ENCODE measurements at regions not wholly inside any gene's neighbourhood (a gene's known extent, or its start where the extent isn't known, plus 50 kb on each side); places are given as distances from the start of the nearest gene placed in this dataset.

GRCh38 chr3:162034368-162034767, 537.8 kb downstream of the OTOL1 start:
- Histone ChIP-seq H3K9ac (ENCODE audit: low read length) (no peak overlapping the region), H3K27me3 (ENCODE audit: insufficient read depth, low read length) (no peaks in the 10 kb centered on the region), H3K4me2 (ENCODE audit: low read length) (no peak overlapping the region), H3K9me2 (ENCODE audit: insufficient read depth) (no peaks in the 10 kb centered on the region), H3K79me2 (ENCODE audit: insufficient read depth, low read length) (no peaks in the 10 kb centered on the region), H3K9me3 (ENCODE audit: control insufficient read depth in 1 of 2, insufficient read depth in 1 of 2, low read depth in 1 of 2, low read length in 2 of 2) (no peaks in the 10 kb centered on the region), H3K36me3 (ENCODE audit: control insufficient read depth in 1 of 2, insufficient read depth in 2 of 2, low read length in 2 of 2) (no peaks in the 10 kb centered on the region; a peak in 1 of 4 replicates), H2AFZ (ENCODE audit: low read depth, low read length, poor library complexity, severe bottlenecking) (no peak overlapping the region), H3K27ac (ENCODE audit: low read depth, low read length) (no peak overlapping the region), H3K4me3 (replicated peaks in 1 of 2; ENCODE audit: low read depth in 1 of 2, low read length in 2 of 2) (no peak overlapping the region), H4K20me1 (ENCODE audit: insufficient read depth) (no peaks in the 10 kb centered on the region), H3K4me1 (ENCODE audit: control insufficient read depth in 1 of 2, insufficient read depth in 2 of 2, low read length in 2 of 2) (no peaks in the 10 kb centered on the region)
- ATAC-seq (no peak), DNase-seq (ENCODE audit: low read depth, low spot score) (no peak)
- intact Hi-C loops (cut with micrococcal nuclease) = no loop called here
- RAD21 ChIA-PET (ENCODE audit: low non-redundant PET in 1 of 2, low total read pairs in 2 of 2, uncharacterized antibody in 2 of 2, unreplicated experiment in 2 of 2) = no interaction called here
- no peak for TF ChIP-seq EZH2phosphoT487 (IDR thresholded peaks at IDR 0.05; ENCODE audit: borderline replicate concordance)
- no peak for TF ChIP-seq SIN3A (IDR thresholded peaks at IDR 0.05; ENCODE audit: low read depth)
- TF ChIP-seq FOSL1 (IDR thresholded peaks at IDR 0.05; ENCODE audit: low read depth) = no peak
- TF ChIP-seq YY1 (IDR thresholded peaks at IDR 0.05; ENCODE audit: extremely low read depth, insufficient replicate concordance, low read depth, low read length) = no peak
- no peak for TF ChIP-seq SRF (IDR thresholded peaks at IDR 0.05; ENCODE audit: low read depth)
- TF ChIP-seq ZFX (IDR thresholded peaks at IDR 0.05) = no peak
- no peak for TF ChIP-seq ELF1 (IDR thresholded peaks at IDR 0.05; ENCODE audit: borderline replicate concordance, low read depth)
- no peak for TF ChIP-seq JUND (IDR thresholded peaks at IDR 0.05)
- TF ChIP-seq MAX (IDR thresholded peaks at IDR 0.05) = no peak
- no peak for TF ChIP-seq POLR2A (IDR thresholded peaks at IDR 0.05; ENCODE audit: borderline replicate concordance, extremely low read depth, insufficient read depth, insufficient read length)
- TF ChIP-seq SP1 (IDR thresholded peaks at IDR 0.05; ENCODE audit: low read depth) = no peak
- TF ChIP-seq, protein P1, sequence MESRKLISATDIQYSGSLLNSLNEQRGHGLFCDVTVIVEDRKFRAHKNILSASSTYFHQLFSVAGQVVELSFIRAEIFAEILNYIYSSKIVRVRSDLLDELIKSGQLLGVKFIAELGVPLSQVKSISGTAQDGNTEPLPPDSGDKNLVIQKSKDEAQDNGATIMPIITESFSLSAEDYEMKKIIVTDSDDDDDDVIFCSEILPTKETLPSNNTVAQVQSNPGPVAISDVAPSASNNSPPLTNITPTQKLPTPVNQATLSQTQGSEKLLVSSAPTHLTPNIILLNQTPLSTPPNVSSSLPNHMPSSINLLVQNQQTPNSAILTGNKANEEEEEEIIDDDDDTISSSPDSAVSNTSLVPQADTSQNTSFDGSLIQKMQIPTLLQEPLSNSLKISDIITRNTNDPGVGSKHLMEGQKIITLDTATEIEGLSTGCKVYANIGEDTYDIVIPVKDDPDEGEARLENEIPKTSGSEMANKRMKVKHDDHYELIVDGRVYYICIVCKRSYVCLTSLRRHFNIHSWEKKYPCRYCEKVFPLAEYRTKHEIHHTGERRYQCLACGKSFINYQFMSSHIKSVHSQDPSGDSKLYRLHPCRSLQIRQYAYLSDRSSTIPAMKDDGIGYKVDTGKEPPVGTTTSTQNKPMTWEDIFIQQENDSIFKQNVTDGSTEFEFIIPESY (IDR thresholded peaks at IDR 0.05; ENCODE audit: extremely low read depth, insufficient replicate concordance, low read length) = no peak
- TF ChIP-seq, protein P2, sequence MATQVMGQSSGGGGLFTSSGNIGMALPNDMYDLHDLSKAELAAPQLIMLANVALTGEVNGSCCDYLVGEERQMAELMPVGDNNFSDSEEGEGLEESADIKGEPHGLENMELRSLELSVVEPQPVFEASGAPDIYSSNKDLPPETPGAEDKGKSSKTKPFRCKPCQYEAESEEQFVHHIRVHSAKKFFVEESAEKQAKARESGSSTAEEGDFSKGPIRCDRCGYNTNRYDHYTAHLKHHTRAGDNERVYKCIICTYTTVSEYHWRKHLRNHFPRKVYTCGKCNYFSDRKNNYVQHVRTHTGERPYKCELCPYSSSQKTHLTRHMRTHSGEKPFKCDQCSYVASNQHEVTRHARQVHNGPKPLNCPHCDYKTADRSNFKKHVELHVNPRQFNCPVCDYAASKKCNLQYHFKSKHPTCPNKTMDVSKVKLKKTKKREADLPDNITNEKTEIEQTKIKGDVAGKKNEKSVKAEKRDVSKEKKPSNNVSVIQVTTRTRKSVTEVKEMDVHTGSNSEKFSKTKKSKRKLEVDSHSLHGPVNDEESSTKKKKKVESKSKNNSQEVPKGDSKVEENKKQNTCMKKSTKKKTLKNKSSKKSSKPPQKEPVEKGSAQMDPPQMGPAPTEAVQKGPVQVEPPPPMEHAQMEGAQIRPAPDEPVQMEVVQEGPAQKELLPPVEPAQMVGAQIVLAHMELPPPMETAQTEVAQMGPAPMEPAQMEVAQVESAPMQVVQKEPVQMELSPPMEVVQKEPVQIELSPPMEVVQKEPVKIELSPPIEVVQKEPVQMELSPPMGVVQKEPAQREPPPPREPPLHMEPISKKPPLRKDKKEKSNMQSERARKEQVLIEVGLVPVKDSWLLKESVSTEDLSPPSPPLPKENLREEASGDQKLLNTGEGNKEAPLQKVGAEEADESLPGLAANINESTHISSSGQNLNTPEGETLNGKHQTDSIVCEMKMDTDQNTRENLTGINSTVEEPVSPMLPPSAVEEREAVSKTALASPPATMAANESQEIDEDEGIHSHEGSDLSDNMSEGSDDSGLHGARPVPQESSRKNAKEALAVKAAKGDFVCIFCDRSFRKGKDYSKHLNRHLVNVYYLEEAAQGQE (IDR thresholded peaks at IDR 0.05; ENCODE audit: low read depth) = no peak
- no peak for TF ChIP-seq EZH2 (IDR thresholded peaks at IDR 0.05)
- CTCF ChIA-PET = no interaction called here
- no TSS peak for BruUV-seq (replicated peaks)
- POLR2A ChIA-PET = no interaction called here

Data from HCT116 (cell line).